22Rv1 (cell line): ENCODE measurements at regions not wholly inside any gene's neighbourhood (a gene's known extent, or its start where the extent isn't known, plus 50 kb on each side); places are given as distances from the start of the nearest gene placed in this dataset.
"Not testable (repeated sequence)": the region's sequence is repeated elsewhere in the genome, so short reads cannot be mapped to it uniquely, and the experiment has no call there.

Source experiments
- H3K27ac ChIP-seq: fragments of 450-650 bp; 2 replicates; pipeline ENCODE4 v1.5.1; 2017
- CTCF ChIP-seq: fragments of 450-650 bp; IDR thresholded peaks from 2 replicates; pipeline ENCODE4 v1.5.1; 2017; ENCODE audit warnings: mild to moderate bottlenecking
- ZFX ChIP-seq: fragments of 450-650 bp; IDR thresholded peaks from 2 replicates; pipeline ENCODE4 v1.6.1; 2017; ENCODE audit warnings: antibody characterized with exemption, borderline replicate concordance

GRCh38 chr6:106724848-106725247, 95.5 kb downstream of the QRSL1 start:
- no peak overlapping the region for H3K27ac ChIP-seq
- TF ChIP-seq CTCF: no peak
- TF ChIP-seq ZFX: no peak

GRCh38 chr6:106724337-106724736, 95.0 kb downstream of the QRSL1 start:
- no peak overlapping the region for H3K27ac ChIP-seq
- TF ChIP-seq ZFX (no peak), CTCF (no peak)

GRCh38 chr6:106723419-106723818, 94.0 kb downstream of the QRSL1 start:
- not testable (repeated sequence) for H3K27ac ChIP-seq

- H3K27ac ChIP-seq: not testable (repeated sequence)
Observed at GRCh38 chr6:106721189-106721588, 91.8 kb downstream of the QRSL1 start.
